ENCODE measurements at regions not wholly inside any gene's neighbourhood (a gene's known extent, or its start where the extent isn't known, plus 50 kb on each side); places are given as distances from the start of the nearest gene placed in this dataset.

DNA sequence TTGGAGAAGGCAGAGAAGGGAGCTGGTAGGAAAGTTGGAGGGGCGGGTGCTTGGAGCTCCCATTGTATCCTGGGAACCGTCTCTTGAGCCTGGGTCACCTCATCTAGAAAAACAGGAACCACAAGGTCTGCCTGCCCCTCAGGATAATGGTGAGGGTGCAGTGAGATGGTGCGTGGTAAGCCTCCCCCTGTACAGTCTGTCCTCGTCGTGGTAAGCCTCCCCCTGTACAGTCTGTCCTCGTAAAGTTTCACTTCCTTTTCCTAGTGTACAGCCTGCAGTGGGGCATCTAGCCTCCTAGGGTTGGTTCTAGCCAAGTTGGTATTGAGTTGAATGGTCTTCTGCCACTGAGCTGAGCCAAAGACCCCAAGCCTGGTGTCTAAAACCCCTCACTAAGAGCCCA lies 66.5 kb upstream of the IGSF21 start:
- Histone ChIP-seq H3K27ac (ENCODE audit: low read depth, low read length) (no peak overlapping the region), H3K27me3 (ENCODE audit: insufficient read depth, low read length) (peaks cover 60% of the 10 kb centered on the region; the same call in 1 of the 2 replicates), H3K36me3 (ENCODE audit: control insufficient read depth in 1 of 2, insufficient read depth in 2 of 2, low read length in 2 of 2) (no peaks in the 10 kb centered on the region), H3K4me2 (ENCODE audit: low read length) (no peak overlapping the region), H3K79me2 (ENCODE audit: insufficient read depth, low read length) (no peaks in the 10 kb centered on the region), H2AFZ (ENCODE audit: low read depth, low read length, poor library complexity, severe bottlenecking) (no peak overlapping the region), H3K4me1 (ENCODE audit: control insufficient read depth in 1 of 2, insufficient read depth in 2 of 2, low read length in 2 of 2) (no peaks in the 10 kb centered on the region), H3K9me2 (ENCODE audit: insufficient read depth) (no peaks in the 10 kb centered on the region), H3K9ac (ENCODE audit: low read length) (no peak overlapping the region), H3K4me3 (replicated peaks in 1 of 2; ENCODE audit: low read depth in 1 of 2, low read length in 2 of 2) (no peak overlapping the region), H4K20me1 (ENCODE audit: insufficient read depth) (no peaks in the 10 kb centered on the region), H3K9me3 (ENCODE audit: control insufficient read depth in 1 of 2, insufficient read depth in 1 of 2, low read depth in 1 of 2, low read length in 2 of 2) (no peaks in the 10 kb centered on the region)
- ChIA-PET CTCF (interaction anchor here (1.5 kb wide), 1 partner anchor 118 kb away, joined by 5 read pairs; no protein-coding TSS in a partner anchor), RAD21 (ENCODE audit: low non-redundant PET in 1 of 2, low total read pairs in 2 of 2, uncharacterized antibody in 2 of 2, unreplicated experiment in 2 of 2) (no interaction called here), POLR2A (no interaction called here)
- TF ChIP-seq EGR1 (IDR thresholded peaks at IDR 0.05; ENCODE audit: low read depth), result no peak
- no peak for TF ChIP-seq TCF7L2 (IDR thresholded peaks at IDR 0.05; ENCODE audit: borderline replicate concordance, extremely low read depth, insufficient read depth, insufficient read length)
- TF ChIP-seq FOSL1 (IDR thresholded peaks at IDR 0.05; ENCODE audit: low read depth), result no peak
- no peak for TF ChIP-seq ZNF274 (IDR thresholded peaks at IDR 0.05; ENCODE audit: low read depth, low read length)
- no peak for TF ChIP-seq POLR2A (IDR thresholded peaks at IDR 0.05; ENCODE audit: borderline replicate concordance, extremely low read depth, insufficient read depth, insufficient read length)
- intact Hi-C loops (cut with micrococcal nuclease), result no loop called here
- DNase-seq (ENCODE audit: low read depth, low spot score) (no peak), ATAC-seq (no peak)
- no TSS peak for BruUV-seq (replicated peaks)

DNA sequence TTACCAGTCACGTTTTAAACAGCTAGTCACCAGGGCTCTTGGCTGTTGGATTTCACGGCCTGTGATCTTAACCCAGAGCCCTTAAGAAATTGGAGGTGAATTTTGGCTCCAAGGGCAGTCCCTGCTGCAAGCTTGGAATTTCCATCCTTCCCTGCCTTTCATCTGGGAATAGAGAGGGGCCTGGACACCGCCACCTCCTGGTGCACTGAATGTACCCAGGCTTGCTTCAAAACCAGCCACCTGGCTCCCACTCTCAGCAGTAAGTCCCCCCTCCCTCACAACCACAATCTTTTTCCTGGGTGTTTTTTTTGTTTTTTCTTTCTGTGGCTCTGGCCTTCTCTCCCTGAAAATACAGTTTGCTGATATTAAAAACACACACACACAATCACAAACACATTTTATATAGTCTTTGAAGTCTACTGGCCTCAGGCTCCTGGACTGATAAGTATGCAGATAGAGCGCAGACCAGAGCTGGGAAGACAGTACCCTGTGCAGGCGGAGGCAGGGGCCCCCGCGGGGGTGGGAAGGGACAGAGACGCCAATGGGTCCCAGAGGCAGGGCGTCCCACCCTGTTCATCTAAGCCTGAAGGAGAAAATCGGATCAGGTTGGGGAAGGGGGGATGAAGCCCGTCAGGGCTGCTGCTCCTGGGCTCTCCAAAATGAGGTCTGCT lies 65.8 kb upstream of the IGSF21 start:
- no TSS peak for BruUV-seq (replicated peaks)
- Histone ChIP-seq H4K20me1 (ENCODE audit: insufficient read depth) (no peaks in the 10 kb centered on the region), H3K9me3 (ENCODE audit: control insufficient read depth in 1 of 2, insufficient read depth in 1 of 2, low read depth in 1 of 2, low read length in 2 of 2) (no peaks in the 10 kb centered on the region), H3K36me3 (ENCODE audit: control insufficient read depth in 1 of 2, insufficient read depth in 2 of 2, low read length in 2 of 2) (no peaks in the 10 kb centered on the region), H3K27ac (ENCODE audit: low read depth, low read length) (no peak overlapping the region), H3K27me3 (ENCODE audit: insufficient read depth, low read length) (peaks cover 59% of the 10 kb centered on the region; the same call in 1 of the 2 replicates), H2AFZ (ENCODE audit: low read depth, low read length, poor library complexity, severe bottlenecking) (no peak overlapping the region), H3K9ac (ENCODE audit: low read length) (no peak overlapping the region), H3K4me1 (ENCODE audit: control insufficient read depth in 1 of 2, insufficient read depth in 2 of 2, low read length in 2 of 2) (no peaks in the 10 kb centered on the region), H3K9me2 (ENCODE audit: insufficient read depth) (no peaks in the 10 kb centered on the region), H3K4me3 (replicated peaks in 1 of 2; ENCODE audit: low read depth in 1 of 2, low read length in 2 of 2) (no peak overlapping the region), H3K4me2 (ENCODE audit: low read length) (no peak overlapping the region), H3K79me2 (ENCODE audit: insufficient read depth, low read length) (no peaks in the 10 kb centered on the region)
- CTCF ChIA-PET, result interaction anchor here (1.5 kb wide), 1 partner anchor 119 kb away, joined by 5 read pairs; no protein-coding TSS in a partner anchor
- POLR2A ChIA-PET, result no interaction called here
- DNase-seq (ENCODE audit: low read depth, low spot score) (no peak), ATAC-seq (peak; percentile 67)
- TF ChIP-seq RAD21 (IDR thresholded peaks at IDR 0.05; ENCODE audit: low read depth) (0 out of 2 replicates have a peak, but pooled peaks have one; percentile 10), ZFX (IDR thresholded peaks at IDR 0.05) (no peak), SRF (IDR thresholded peaks at IDR 0.05; ENCODE audit: low read depth) (no peak), JUND (IDR thresholded peaks at IDR 0.05) (no peak), FOSL1 (IDR thresholded peaks at IDR 0.05; ENCODE audit: low read depth) (no peak), POLR2A (IDR thresholded peaks at IDR 0.05; ENCODE audit: borderline replicate concordance, extremely low read depth, insufficient read depth, insufficient read length) (no peak), SIN3A (IDR thresholded peaks at IDR 0.05; ENCODE audit: low read depth) (no peak), POLR2AphosphoS5 (IDR thresholded peaks at IDR 0.05; ENCODE audit: low read depth, low read length) (no peak)
- TF ChIP-seq, protein P1, sequence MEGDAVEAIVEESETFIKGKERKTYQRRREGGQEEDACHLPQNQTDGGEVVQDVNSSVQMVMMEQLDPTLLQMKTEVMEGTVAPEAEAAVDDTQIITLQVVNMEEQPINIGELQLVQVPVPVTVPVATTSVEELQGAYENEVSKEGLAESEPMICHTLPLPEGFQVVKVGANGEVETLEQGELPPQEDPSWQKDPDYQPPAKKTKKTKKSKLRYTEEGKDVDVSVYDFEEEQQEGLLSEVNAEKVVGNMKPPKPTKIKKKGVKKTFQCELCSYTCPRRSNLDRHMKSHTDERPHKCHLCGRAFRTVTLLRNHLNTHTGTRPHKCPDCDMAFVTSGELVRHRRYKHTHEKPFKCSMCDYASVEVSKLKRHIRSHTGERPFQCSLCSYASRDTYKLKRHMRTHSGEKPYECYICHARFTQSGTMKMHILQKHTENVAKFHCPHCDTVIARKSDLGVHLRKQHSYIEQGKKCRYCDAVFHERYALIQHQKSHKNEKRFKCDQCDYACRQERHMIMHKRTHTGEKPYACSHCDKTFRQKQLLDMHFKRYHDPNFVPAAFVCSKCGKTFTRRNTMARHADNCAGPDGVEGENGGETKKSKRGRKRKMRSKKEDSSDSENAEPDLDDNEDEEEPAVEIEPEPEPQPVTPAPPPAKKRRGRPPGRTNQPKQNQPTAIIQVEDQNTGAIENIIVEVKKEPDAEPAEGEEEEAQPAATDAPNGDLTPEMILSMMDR (IDR thresholded peaks at IDR 0.05 in 2 of 3, conservative IDR thresholded peaks at IDR 0.05 in 1 of 3; ENCODE audit: borderline replicate concordance in 1 of 3, insufficient read depth in 1 of 3, low read depth in 2 of 3, low read length in 2 of 3), result peak; percentile 15 to 54 (median 38); a peak in 5 of 6 replicates
- RAD21 ChIA-PET (ENCODE audit: low non-redundant PET in 1 of 2, low total read pairs in 2 of 2, uncharacterized antibody in 2 of 2, unreplicated experiment in 2 of 2), result no interaction called here
- intact Hi-C loops (cut with micrococcal nuclease), result no loop called here

All from HCT116 (cell line).